GM18511 (cell line): ENCODE measurements at regions not wholly inside any gene's neighbourhood (a gene's known extent, or its start where the extent isn't known, plus 50 kb on each side); places are given as distances from the start of the nearest gene placed in this dataset.
"Not testable (repeated sequence)": the region's sequence is repeated elsewhere in the genome, so short reads cannot be mapped to it uniquely, and the experiment has no call there.

ENCODE experiments used
- ATAC-seq: cut with Tn5 transposase; IDR thresholded peaks from one replicate; pipeline ENCODE4 v1.9.1; 2021; ENCODE audit warnings: mild to moderate bottlenecking, moderate library complexity; ENCODE audit not compliant: unreplicated experiment

GRCh38 chr1:34366875-34367624 is 190.3 kb downstream of the C1orf94 start:
- ATAC-seq, result no peak

- no peak for ATAC-seq
Measured at GRCh38 chr1:34367954-34368353, 191.2 kb downstream of the C1orf94 start.

- no peak for ATAC-seq
Measured at GRCh38 chr1:34369701-34370455, 193.2 kb downstream of the C1orf94 start.

GRCh38 chr1:34370748-34371147 is 194.0 kb downstream of the C1orf94 start:
- no peak for ATAC-seq

- not testable (repeated sequence) for ATAC-seq
Measured at GRCh38 chr1:34371179-34371578, 194.5 kb downstream of the C1orf94 start.

- no peak for ATAC-seq
Measured at GRCh38 chr1:34371829-34372532, 195.3 kb downstream of the C1orf94 start.

- no peak for ATAC-seq
Measured at GRCh38 chr1:34372891-34373290, 196.2 kb downstream of the C1orf94 start.

GRCh38 chr1:34373912-34374311 is 197.2 kb downstream of the C1orf94 start:
- ATAC-seq, result no peak

- ATAC-seq, result no peak
Measured at GRCh38 chr1:34376531-34376930, 199.8 kb downstream of the C1orf94 start.

GRCh38 chr1:34378968-34379856 is 202.5 kb downstream of the C1orf94 start:
- ATAC-seq, result no peak

GRCh38 chr1:34379911-34380310 is 203.2 kb downstream of the C1orf94 start:
- no peak for ATAC-seq

- no peak for ATAC-seq
Measured at GRCh38 chr1:34380526-34381124, 203.9 kb downstream of the C1orf94 start.

- no peak for ATAC-seq
Measured at GRCh38 chr1:34389974-34390373, 213.3 kb downstream of the C1orf94 start.

GRCh38 chr1:34396042-34396441 is 219.3 kb downstream of the C1orf94 start:
- ATAC-seq, result no peak

- ATAC-seq, result no peak
Measured at GRCh38 chr1:34398241-34398915, 221.7 kb downstream of the C1orf94 start.

- ATAC-seq, result no peak
Measured at GRCh38 chr1:34398916-34399275, 222.2 kb downstream of the C1orf94 start.

- ATAC-seq, result no peak
Measured at GRCh38 chr1:34400675-34401074, 224.0 kb downstream of the C1orf94 start.

- ATAC-seq, result no peak
Measured at GRCh38 chr1:34403156-34403555, 226.4 kb downstream of the C1orf94 start.

GRCh38 chr1:34404804-34405203 is 228.1 kb downstream of the C1orf94 start:
- ATAC-seq, result no peak
